ENCODE measurements at regions not wholly inside any gene's neighbourhood (a gene's known extent, or its start where the extent isn't known, plus 50 kb on each side); places are given as distances from the start of the nearest gene placed in this dataset.

- no peak overlapping the region for H3K18ac ChIP-seq (ENCODE audit: low read length)
- DNase-seq (ENCODE audit: low spot score) = no peak
- H3K4me2 ChIP-seq (ENCODE audit: insufficient read depth, low read length, poor library complexity, severe bottlenecking) = no peak overlapping the region
- no peaks in the 10 kb centered on the region for H3K27me3 ChIP-seq (ENCODE audit: control insufficient read depth in 3 of 3, insufficient read depth in 3 of 3, low read depth in 1 of 3, low read length in 3 of 3)
- WGBS, 2 donors (ENCODE audit: extremely low coverage in 2 of 2, insufficient read length in 2 of 2, insufficient replicate concordance in 1 of 2) = no CpG with 5 or more reads among the region's 3 CpGs
- no peak overlapping the region for H2AK5ac ChIP-seq (ENCODE audit: low read depth, low read length)
- no peak overlapping the region for H2BK12ac ChIP-seq (ENCODE audit: low read length)
- H3K23ac ChIP-seq (ENCODE audit: low read depth, low read length, poor library complexity) = no peak overlapping the region
- H2BK120ac ChIP-seq (ENCODE audit: low read depth, low read length) = no peak overlapping the region
- no peak overlapping the region for H4K8ac ChIP-seq (ENCODE audit: low read depth, low read length)
- H2BK15ac ChIP-seq (ENCODE audit: low read length) = no peak overlapping the region
- peaks cover 0 to 11% of the 10 kb centered on the region in 2 donors for H3K4me1 ChIP-seq (ENCODE audit: control insufficient read depth in 2 of 2, insufficient read depth in 1 of 2, low read depth in 1 of 2, low read length in 2 of 2)
- H2AFZ ChIP-seq (ENCODE audit: low read length) = no peak overlapping the region
- no peak overlapping the region for H3K4ac ChIP-seq (ENCODE audit: low read length)
- H3K36me3 ChIP-seq (replicated peaks in 1 of 2; ENCODE audit: control insufficient read depth in 2 of 2, insufficient read depth in 2 of 2, low read length in 2 of 2) = no peaks in the 10 kb centered on the region
- no peaks in the 10 kb centered on the region for H3K9me3 ChIP-seq (replicated peaks in 1 of 2; ENCODE audit: control insufficient read depth in 2 of 2, insufficient read depth in 1 of 2, low read depth in 1 of 2, low read length in 2 of 2)
- H3K4me3 ChIP-seq (ENCODE audit: low read length in 2 of 2) = no peak overlapping the region
- no peak overlapping the region for H4K91ac ChIP-seq (ENCODE audit: low read depth, low read length, poor library complexity)
- H3K79me1 ChIP-seq (ENCODE audit: low read depth, low read length) = no peaks in the 10 kb centered on the region
- H2BK5ac ChIP-seq (ENCODE audit: low read length) = no peak overlapping the region
- H3K27ac ChIP-seq (replicated peaks; ENCODE audit: low read length) = no peak overlapping the region
- no peak overlapping the region for H3K14ac ChIP-seq (ENCODE audit: low read length)
- H3K9ac ChIP-seq (ENCODE audit: low read depth, low read length, poor library complexity) = no peak overlapping the region
These were observed 82.5 kb upstream of the PICALM start for GRCh38 chr11:86151174-86152005.

GRCh38 chr11:86150847-86151173 lies 81.9 kb upstream of the PICALM start:
- Histone ChIP-seq H4K8ac (ENCODE audit: low read depth, low read length) (no peak overlapping the region), H2BK12ac (ENCODE audit: low read length) (no peak overlapping the region), H3K36me3 (replicated peaks in 1 of 2; ENCODE audit: control insufficient read depth in 2 of 2, insufficient read depth in 2 of 2, low read length in 2 of 2) (no peaks in the 10 kb centered on the region), H3K4ac (ENCODE audit: low read length) (no peak overlapping the region), H2AK5ac (ENCODE audit: low read depth, low read length) (no peak overlapping the region), H3K14ac (ENCODE audit: low read length) (no peak overlapping the region), H3K23ac (ENCODE audit: low read depth, low read length, poor library complexity) (no peak overlapping the region), H3K9me3 (replicated peaks in 1 of 2; ENCODE audit: control insufficient read depth in 2 of 2, insufficient read depth in 1 of 2, low read depth in 1 of 2, low read length in 2 of 2) (no peaks in the 10 kb centered on the region), H3K4me2 (ENCODE audit: insufficient read depth, low read length, poor library complexity, severe bottlenecking) (no peak overlapping the region), H2BK5ac (ENCODE audit: low read length) (no peak overlapping the region), H3K4me1 (ENCODE audit: control insufficient read depth in 2 of 2, insufficient read depth in 1 of 2, low read depth in 1 of 2, low read length in 2 of 2) (peaks cover 0 to 11% of the 10 kb centered on the region in 2 donors), H3K9ac (ENCODE audit: low read depth, low read length, poor library complexity) (no peak overlapping the region), H3K4me3 (ENCODE audit: low read length in 2 of 2) (no peak overlapping the region), H3K18ac (ENCODE audit: low read length) (no peak overlapping the region), H3K27ac (replicated peaks; ENCODE audit: low read length) (no peak overlapping the region), H3K27me3 (ENCODE audit: control insufficient read depth in 3 of 3, insufficient read depth in 3 of 3, low read depth in 1 of 3, low read length in 3 of 3) (no peaks in the 10 kb centered on the region), H2AFZ (ENCODE audit: low read length) (no peak overlapping the region), H2BK120ac (ENCODE audit: low read depth, low read length) (no peak overlapping the region), H2BK15ac (ENCODE audit: low read length) (no peak overlapping the region), H3K79me1 (ENCODE audit: low read depth, low read length) (no peaks in the 10 kb centered on the region), H4K91ac (ENCODE audit: low read depth, low read length, poor library complexity) (no peak overlapping the region)
- no peak for DNase-seq (ENCODE audit: low spot score)
- WGBS, 2 donors (ENCODE audit: extremely low coverage in 2 of 2, insufficient read length in 2 of 2, insufficient replicate concordance in 1 of 2) = no CpG with 5 or more reads among the region's 2 CpGs

GRCh38 chr11:86149792-86150191 lies 80.9 kb upstream of the PICALM start:
- Histone ChIP-seq H3K4me3 (ENCODE audit: low read length in 2 of 2) (no peak overlapping the region), H3K9ac (ENCODE audit: low read depth, low read length, poor library complexity) (no peak overlapping the region), H2AFZ (ENCODE audit: low read length) (no peak overlapping the region), H4K91ac (ENCODE audit: low read depth, low read length, poor library complexity) (no peak overlapping the region), H3K27me3 (ENCODE audit: control insufficient read depth in 3 of 3, insufficient read depth in 3 of 3, low read depth in 1 of 3, low read length in 3 of 3) (no peaks in the 10 kb centered on the region), H4K8ac (ENCODE audit: low read depth, low read length) (no peak overlapping the region), H3K9me3 (replicated peaks in 1 of 2; ENCODE audit: control insufficient read depth in 2 of 2, insufficient read depth in 1 of 2, low read depth in 1 of 2, low read length in 2 of 2) (no peaks in the 10 kb centered on the region), H2AK5ac (ENCODE audit: low read depth, low read length) (no peak overlapping the region), H2BK120ac (ENCODE audit: low read depth, low read length) (no peak overlapping the region), H3K27ac (replicated peaks; ENCODE audit: low read length) (no peak overlapping the region), H3K18ac (ENCODE audit: low read length) (no peak overlapping the region), H3K4ac (ENCODE audit: low read length) (no peak overlapping the region), H2BK15ac (ENCODE audit: low read length) (no peak overlapping the region), H3K79me1 (ENCODE audit: low read depth, low read length) (no peaks in the 10 kb centered on the region), H3K36me3 (replicated peaks in 1 of 2; ENCODE audit: control insufficient read depth in 2 of 2, insufficient read depth in 2 of 2, low read length in 2 of 2) (no peaks in the 10 kb centered on the region), H2BK5ac (ENCODE audit: low read length) (no peak overlapping the region), H3K14ac (ENCODE audit: low read length) (no peak overlapping the region), H3K4me1 (ENCODE audit: control insufficient read depth in 2 of 2, insufficient read depth in 1 of 2, low read depth in 1 of 2, low read length in 2 of 2) (peaks cover 0 to 11% of the 10 kb centered on the region in 2 donors), H3K23ac (ENCODE audit: low read depth, low read length, poor library complexity) (no peak overlapping the region), H3K4me2 (ENCODE audit: insufficient read depth, low read length, poor library complexity, severe bottlenecking) (no peak overlapping the region), H2BK12ac (ENCODE audit: low read length) (no peak overlapping the region)
- DNase-seq (ENCODE audit: low spot score) = no peak
- WGBS, 2 donors (ENCODE audit: extremely low coverage in 2 of 2, insufficient read length in 2 of 2, insufficient replicate concordance in 1 of 2) = 100% methylated on average over 1 of the region's 2 CpGs; no CpG with 5 or more reads in 1 of the 2 donors

GRCh38 chr11:86148345-86148747 lies 79.5 kb upstream of the PICALM start:
- Histone ChIP-seq H3K4me3 (ENCODE audit: low read length in 2 of 2) (no peak overlapping the region), H3K23ac (ENCODE audit: low read depth, low read length, poor library complexity) (no peak overlapping the region), H2AK5ac (ENCODE audit: low read depth, low read length) (no peak overlapping the region), H4K8ac (ENCODE audit: low read depth, low read length) (no peak overlapping the region), H4K91ac (ENCODE audit: low read depth, low read length, poor library complexity) (no peak overlapping the region), H2BK15ac (ENCODE audit: low read length) (no peak overlapping the region), H3K18ac (ENCODE audit: low read length) (no peak overlapping the region), H3K79me1 (ENCODE audit: low read depth, low read length) (no peaks in the 10 kb centered on the region), H3K4me1 (ENCODE audit: control insufficient read depth in 2 of 2, insufficient read depth in 1 of 2, low read depth in 1 of 2, low read length in 2 of 2) (peaks cover 0 to 11% of the 10 kb centered on the region in 2 donors), H3K4ac (ENCODE audit: low read length) (no peak overlapping the region), H3K9ac (ENCODE audit: low read depth, low read length, poor library complexity) (no peak overlapping the region), H3K14ac (ENCODE audit: low read length) (no peak overlapping the region), H3K27ac (replicated peaks; ENCODE audit: low read length) (no peak overlapping the region), H3K9me3 (replicated peaks in 1 of 2; ENCODE audit: control insufficient read depth in 2 of 2, insufficient read depth in 1 of 2, low read depth in 1 of 2, low read length in 2 of 2) (no peaks in the 10 kb centered on the region), H2BK120ac (ENCODE audit: low read depth, low read length) (no peak overlapping the region), H3K27me3 (ENCODE audit: control insufficient read depth in 3 of 3, insufficient read depth in 3 of 3, low read depth in 1 of 3, low read length in 3 of 3) (no peaks in the 10 kb centered on the region), H2AFZ (ENCODE audit: low read length) (no peak overlapping the region), H3K4me2 (ENCODE audit: insufficient read depth, low read length, poor library complexity, severe bottlenecking) (no peak overlapping the region), H2BK12ac (ENCODE audit: low read length) (no peak overlapping the region), H2BK5ac (ENCODE audit: low read length) (no peak overlapping the region), H3K36me3 (replicated peaks in 1 of 2; ENCODE audit: control insufficient read depth in 2 of 2, insufficient read depth in 2 of 2, low read length in 2 of 2) (no peaks in the 10 kb centered on the region)
- no CpG with 5 or more reads among the region's 3 CpGs for WGBS, 2 donors (ENCODE audit: extremely low coverage in 2 of 2, insufficient read length in 2 of 2, insufficient replicate concordance in 1 of 2)
- DNase-seq (ENCODE audit: low spot score) = no peak

All from neuronal stem cell (in vitro differentiated cells).